Activated CD8-positive, alpha-beta memory T cell treated with anti-CD3 and anti-CD28 coated beads, Interleukin-2, amount 50 U/mL, for 24 hours (primary cell): ENCODE measurements at regions not wholly inside any gene's neighbourhood (a gene's known extent, or its start where the extent isn't known, plus 50 kb on each side); places are given as distances from the start of the nearest gene placed in this dataset.

Experiments used
- DNase-seq: peaks from one replicate; pipeline ENCODE4 v3.0.0-alpha.2; 2020; ENCODE audit errors: extremely low read depth

GRCh38 chr10:8534891-8535290 is 480.4 kb downstream of the GATA3 start:
- DNase-seq, result no peak

- no peak for DNase-seq
Observed at GRCh38 chr10:8539056-8539455, 484.6 kb downstream of the GATA3 start.

- DNase-seq, result no peak
Observed at GRCh38 chr10:8543361-8544056, 489.0 kb downstream of the GATA3 start.

- no peak for DNase-seq
Observed at GRCh38 chr10:8544057-8544380, 489.5 kb downstream of the GATA3 start.

GRCh38 chr10:8544500-8544899 is 490.0 kb downstream of the GATA3 start:
- DNase-seq, result no peak

GRCh38 chr10:8554574-8554973 is 500.1 kb downstream of the GATA3 start:
- no peak for DNase-seq

GRCh38 chr10:8556321-8556720 is 501.8 kb downstream of the GATA3 start:
- DNase-seq, result no peak

GRCh38 chr10:8563478-8563877 is 509.0 kb downstream of the GATA3 start:
- no peak for DNase-seq

- no peak for DNase-seq
Observed at GRCh38 chr10:8566737-8567136, 512.2 kb downstream of the GATA3 start.

GRCh38 chr10:8568401-8568800 is 513.9 kb downstream of the GATA3 start:
- no peak for DNase-seq

GRCh38 chr10:8575620-8576019 is 521.1 kb downstream of the GATA3 start:
- DNase-seq, result no peak

GRCh38 chr10:8576281-8576680 is 521.8 kb downstream of the GATA3 start:
- no peak for DNase-seq

GRCh38 chr10:8576911-8577310 is 522.4 kb downstream of the GATA3 start:
- no peak for DNase-seq

GRCh38 chr10:8577686-8578085 is 523.2 kb downstream of the GATA3 start:
- DNase-seq, result no peak

- DNase-seq, result no peak
Observed at GRCh38 chr10:8581521-8582225, 527.2 kb downstream of the GATA3 start.

GRCh38 chr10:8583096-8583495 is 528.6 kb downstream of the GATA3 start:
- DNase-seq, result no peak

- no peak for DNase-seq
Observed at GRCh38 chr10:8584666-8585065, 530.2 kb downstream of the GATA3 start.

- DNase-seq, result no peak
Observed at GRCh38 chr10:8586504-8586903, 532.0 kb downstream of the GATA3 start.

- DNase-seq, result no peak
Observed at GRCh38 chr10:8588135-8588534, 533.6 kb downstream of the GATA3 start.

GRCh38 chr10:8590518-8590917 is 536.0 kb downstream of the GATA3 start:
- DNase-seq, result no peak

GRCh38 chr10:8591640-8592039 is 537.2 kb downstream of the GATA3 start:
- no peak for DNase-seq

GRCh38 chr10:8594176-8594575 is 539.7 kb downstream of the GATA3 start:
- no peak for DNase-seq

- no peak for DNase-seq
Observed at GRCh38 chr10:8594711-8595110, 540.2 kb downstream of the GATA3 start.

GRCh38 chr10:8595140-8595539 is 540.7 kb downstream of the GATA3 start:
- DNase-seq, result no peak
